ENCODE measurements at regions not wholly inside any gene's neighbourhood (a gene's known extent, or its start where the extent isn't known, plus 50 kb on each side); places are given as distances from the start of the nearest gene placed in this dataset.
"Not testable (repeated sequence)": the region's sequence is repeated elsewhere in the genome, so short reads cannot be mapped to it uniquely, and the experiment has no call there.

DNA sequence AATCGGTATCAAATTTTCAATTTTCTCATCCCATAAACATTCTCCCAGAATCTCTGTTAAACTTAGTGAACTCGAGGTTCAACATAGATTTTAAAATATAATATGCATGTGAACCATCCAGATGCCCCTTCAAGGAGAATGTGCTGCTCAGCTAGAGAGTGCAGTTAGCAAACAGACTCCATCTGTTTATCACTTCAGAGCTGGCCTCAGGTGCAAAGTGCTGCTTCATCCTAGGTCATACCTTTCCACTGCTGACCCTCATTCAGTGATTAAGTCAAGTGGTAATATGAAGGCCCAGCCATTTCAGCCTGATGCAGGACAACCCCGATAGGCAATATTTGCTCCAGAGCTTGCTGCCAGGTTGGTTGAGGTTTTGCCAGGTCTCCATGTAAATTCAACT, 339.0 kb upstream of the POU5F2 start:
- TF ChIP-seq, protein P1, sequence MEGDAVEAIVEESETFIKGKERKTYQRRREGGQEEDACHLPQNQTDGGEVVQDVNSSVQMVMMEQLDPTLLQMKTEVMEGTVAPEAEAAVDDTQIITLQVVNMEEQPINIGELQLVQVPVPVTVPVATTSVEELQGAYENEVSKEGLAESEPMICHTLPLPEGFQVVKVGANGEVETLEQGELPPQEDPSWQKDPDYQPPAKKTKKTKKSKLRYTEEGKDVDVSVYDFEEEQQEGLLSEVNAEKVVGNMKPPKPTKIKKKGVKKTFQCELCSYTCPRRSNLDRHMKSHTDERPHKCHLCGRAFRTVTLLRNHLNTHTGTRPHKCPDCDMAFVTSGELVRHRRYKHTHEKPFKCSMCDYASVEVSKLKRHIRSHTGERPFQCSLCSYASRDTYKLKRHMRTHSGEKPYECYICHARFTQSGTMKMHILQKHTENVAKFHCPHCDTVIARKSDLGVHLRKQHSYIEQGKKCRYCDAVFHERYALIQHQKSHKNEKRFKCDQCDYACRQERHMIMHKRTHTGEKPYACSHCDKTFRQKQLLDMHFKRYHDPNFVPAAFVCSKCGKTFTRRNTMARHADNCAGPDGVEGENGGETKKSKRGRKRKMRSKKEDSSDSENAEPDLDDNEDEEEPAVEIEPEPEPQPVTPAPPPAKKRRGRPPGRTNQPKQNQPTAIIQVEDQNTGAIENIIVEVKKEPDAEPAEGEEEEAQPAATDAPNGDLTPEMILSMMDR (conservative IDR thresholded peaks at IDR 0.05; ENCODE audit: low read length), result no peak
- H3K4me3 ChIP-seq (ENCODE audit: low read length), result no peak overlapping the region
- DNase-seq (ENCODE audit: low read depth), result no peak

DNA sequence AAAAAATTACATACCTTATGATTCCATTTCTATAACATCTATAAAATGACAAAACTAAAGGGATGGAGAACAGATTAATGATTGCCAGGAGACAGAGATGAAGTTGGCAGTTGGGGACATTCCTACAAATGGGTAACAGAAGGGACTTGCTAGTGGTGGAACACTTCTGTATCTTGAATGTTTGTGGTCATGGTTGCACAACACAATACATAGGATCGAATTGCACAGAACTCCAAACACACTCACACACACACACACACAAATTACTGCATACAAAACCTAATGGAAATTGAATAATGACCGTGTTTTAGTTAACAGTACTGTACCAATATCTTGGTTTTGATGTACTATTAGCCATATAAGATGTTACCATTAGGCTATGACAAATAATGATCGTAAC, 330.7 kb upstream of the POU5F2 start:
- no peak overlapping the region for H3K4me3 ChIP-seq (ENCODE audit: low read length)
- peak; percentile 61 for DNase-seq (ENCODE audit: low read depth)
- TF ChIP-seq, protein P1 (conservative IDR thresholded peaks at IDR 0.05; ENCODE audit: low read length), result no peak

DNA sequence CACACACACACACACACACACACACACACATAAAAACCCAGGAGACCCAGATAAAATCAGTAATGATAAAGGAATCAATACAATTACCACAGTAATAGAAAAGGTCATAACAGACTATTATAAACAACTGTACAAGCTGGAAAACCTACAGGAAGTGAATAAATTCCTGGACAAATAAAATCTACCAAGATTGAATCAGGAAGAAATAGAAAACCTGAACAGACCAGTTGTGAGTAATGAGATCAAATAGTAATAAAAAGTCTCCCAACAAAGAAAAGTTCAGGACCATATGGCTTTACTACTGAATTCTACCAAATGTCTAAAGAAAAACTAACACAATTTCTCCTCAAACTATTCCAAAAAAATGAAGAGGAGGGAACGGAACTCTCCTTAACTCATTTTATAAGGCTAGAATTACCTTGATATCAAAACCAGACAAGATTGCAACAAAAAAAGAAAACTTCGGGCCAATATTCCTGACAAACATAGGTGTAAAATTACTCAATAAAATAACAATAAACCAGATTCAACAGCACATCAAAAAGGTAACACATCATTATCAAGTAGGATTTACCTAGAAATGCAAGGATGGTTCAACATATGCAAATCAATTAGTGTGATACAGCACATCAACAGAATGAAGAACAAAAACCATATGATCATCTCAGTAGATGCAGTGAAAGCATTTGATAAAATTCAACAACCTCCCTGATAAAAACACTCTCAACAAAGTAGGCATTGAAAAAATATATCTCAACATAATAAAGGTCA, 325.2 kb upstream of the POU5F2 start:
- DNase-seq (ENCODE audit: low read depth), result no peak
- no peak overlapping the region for H3K4me3 ChIP-seq (ENCODE audit: low read length)
- TF ChIP-seq, protein P1 (conservative IDR thresholded peaks at IDR 0.05; ENCODE audit: low read length), result no peak

DNA sequence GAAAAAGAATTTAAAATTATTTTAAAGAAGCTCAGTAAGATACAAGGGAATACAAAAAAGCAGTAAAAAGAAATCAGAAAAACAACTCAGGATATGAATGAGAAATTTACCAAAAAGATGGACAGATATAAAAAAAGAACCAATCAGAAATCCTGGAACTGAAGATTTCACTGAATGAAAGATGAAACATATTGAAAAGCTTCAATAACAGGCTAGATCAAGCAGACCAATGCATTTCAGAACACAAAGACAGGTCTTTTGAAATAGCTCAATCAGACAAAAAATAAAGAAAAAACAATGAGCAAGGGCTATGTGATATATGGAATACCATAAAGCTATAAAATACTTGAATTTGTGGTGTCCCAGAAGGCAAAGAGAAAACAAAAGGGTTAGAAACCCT, 322.6 kb upstream of the POU5F2 start:
- no peak overlapping the region for H3K4me3 ChIP-seq (ENCODE audit: low read length)
- no peak for DNase-seq (ENCODE audit: low read depth)
- TF ChIP-seq, protein P1 (conservative IDR thresholded peaks at IDR 0.05; ENCODE audit: low read length), result no peak

DNA sequence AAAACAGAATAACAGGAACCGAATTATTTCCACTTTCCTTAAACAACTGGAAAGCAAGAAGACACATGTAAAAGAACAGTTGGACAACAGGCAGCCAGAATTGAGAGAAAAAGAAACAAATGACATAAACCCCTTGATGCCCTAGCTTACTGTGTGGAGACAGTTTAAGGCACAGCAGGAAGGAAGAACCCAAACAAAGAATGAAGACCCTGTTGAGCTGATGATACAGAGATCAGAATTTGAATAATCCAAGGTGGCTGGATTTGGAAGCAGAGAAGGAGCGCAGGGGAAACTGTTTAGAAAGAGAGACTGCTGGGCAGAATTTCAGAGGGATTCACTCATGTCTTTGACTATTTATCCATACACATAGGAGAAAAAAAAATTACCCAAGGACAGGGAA, 316.3 kb upstream of the POU5F2 start:
- DNase-seq (ENCODE audit: low read depth), result no peak
- TF ChIP-seq, protein P1 (conservative IDR thresholded peaks at IDR 0.05; ENCODE audit: low read length), result no peak
- no peak overlapping the region for H3K4me3 ChIP-seq (ENCODE audit: low read length)

DNA sequence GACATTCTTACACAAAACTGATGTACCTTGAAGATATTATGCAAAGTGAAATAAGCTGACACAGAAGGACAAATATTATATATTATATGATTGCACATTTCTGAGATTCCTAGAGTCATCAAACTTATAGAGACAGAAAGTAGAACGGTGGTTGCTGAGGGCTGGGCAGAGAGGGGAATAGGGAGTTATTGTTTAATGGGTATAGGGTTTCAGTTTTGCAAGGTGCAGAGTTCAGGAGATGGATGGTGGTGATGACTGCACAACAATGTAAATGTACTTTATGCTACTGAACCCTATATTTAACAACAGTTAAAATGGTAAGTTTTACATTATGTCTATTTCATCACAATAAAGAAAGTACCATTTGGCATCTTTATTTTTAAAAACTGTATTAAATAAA, 315.8 kb upstream of the POU5F2 start:
- TF ChIP-seq, protein P1 (conservative IDR thresholded peaks at IDR 0.05; ENCODE audit: low read length), result no peak
- no peak overlapping the region for H3K4me3 ChIP-seq (ENCODE audit: low read length)
- DNase-seq (ENCODE audit: low read depth), result no peak

DNA sequence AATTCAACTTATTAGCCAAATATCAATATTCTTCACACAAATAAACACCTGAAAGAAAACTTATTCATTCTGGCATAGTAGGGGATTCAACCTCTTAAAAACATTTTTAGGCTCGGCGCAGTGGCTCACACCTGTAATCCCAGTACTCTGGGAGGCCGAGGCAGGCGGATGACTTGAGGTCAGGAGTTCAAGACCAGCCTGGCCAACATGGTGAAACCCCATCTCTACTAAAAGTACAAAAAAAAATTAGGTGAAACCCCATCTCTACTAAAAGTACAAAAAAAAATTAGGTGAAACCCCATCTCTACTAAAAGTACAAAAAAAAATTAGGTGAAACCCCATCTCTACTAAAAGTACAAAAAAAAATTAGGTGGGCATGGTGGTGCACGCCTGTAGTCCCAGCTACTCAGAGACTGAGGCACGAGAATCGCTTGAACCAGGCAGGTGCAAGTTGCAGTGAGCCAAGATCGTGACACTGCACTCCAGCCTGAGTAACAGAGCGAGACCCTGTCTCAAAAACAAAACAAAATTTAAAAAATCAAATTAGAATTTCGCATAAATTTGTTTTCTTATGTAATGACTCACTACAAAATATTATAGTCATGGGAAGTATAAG, 308.0 kb upstream of the POU5F2 start:
- not testable (repeated sequence) for DNase-seq (ENCODE audit: low read depth); H3K4me3 ChIP-seq (ENCODE audit: low read length)
